Middle frontal gyrus (tissue), 1 donor: ENCODE measurements at regions not wholly inside any gene's neighbourhood (a gene's known extent, or its start where the extent isn't known, plus 50 kb on each side); places are given as distances from the start of the nearest gene placed in this dataset.

Experiments used
- DNase-seq: peaks from one replicate; pipeline ENCODE4 v3.0.0-alpha.2; 2015; ENCODE audit warnings: low spot score; ENCODE audit errors: extremely low spot score

DNA sequence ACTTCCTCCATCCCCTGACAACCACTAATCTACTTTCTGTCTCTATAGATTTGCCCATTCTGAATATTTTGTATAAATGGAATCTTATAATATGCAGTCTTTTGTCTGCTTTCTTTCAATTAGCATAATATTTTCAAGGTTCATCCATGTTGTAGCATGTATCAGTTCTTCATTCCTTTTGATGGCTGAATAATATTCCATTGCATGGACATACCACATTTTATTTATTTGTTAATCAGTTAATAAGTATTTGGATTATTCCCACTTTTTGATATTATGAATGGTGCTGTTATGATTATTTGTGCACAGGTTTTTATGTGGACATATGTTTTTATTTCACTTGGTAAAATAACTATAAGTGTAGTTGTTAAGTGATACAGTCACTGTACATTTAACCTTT, 155.1 kb upstream of the WSCD2 start:
- DNase-seq = no peak

DNA sequence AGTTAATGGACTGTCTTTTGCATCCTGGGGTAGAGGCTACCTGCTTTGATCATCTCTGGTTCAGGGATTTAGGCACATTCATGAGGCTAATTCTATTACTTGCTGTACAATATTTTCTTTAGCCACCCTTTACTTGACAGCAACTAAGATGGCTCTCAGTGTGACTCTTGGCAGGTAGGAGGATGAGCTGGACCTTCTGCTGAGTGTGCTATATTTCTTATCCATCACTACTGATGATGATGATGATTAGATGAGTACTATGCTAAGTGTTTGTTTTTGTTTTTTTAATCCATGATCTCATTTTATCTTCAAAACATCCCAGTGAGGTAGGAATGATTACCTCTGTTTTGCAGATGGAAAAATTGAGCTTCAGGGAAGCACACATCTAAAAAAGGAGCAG, 152.8 kb upstream of the WSCD2 start:
- no peak for DNase-seq

DNA sequence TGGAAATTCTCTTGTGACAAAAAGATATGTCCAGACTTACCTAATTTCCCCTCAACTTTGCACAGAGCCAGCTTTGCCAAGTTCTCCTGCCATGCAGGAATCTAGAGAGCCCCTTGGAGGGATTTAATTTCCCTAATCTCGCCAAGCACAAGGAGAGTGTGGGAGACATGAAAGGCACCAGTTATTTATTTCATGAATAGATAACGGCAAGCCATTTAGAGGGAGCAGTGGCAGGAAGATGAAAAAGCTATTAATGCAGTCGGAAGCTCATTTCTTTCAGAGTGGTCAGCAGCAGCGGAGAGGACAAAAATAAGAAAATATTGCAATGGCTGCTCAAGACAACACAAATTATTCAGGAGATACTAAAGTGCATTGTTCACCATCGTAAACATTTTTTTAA, 150.9 kb upstream of the WSCD2 start:
- no peak for DNase-seq

DNA sequence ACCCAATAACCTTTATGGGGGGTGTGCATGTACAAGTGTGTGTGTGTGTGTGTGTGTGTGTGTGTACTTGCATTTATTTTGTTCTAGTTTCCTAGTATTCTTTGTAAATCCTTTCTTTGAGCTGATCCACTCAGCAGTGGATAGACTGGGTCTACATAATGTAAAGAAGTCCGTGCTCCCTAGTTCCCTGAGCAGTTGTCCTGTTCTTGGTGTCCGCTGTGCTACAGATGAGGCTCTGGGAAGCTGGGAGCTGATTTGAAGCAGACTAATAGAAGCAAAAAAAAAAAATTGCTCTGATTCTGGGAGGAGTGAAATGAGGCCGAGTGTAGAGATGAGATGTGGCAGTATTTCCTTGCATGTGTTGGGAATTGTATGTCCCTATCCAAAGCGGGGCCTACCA, 150.4 kb upstream of the WSCD2 start:
- no peak for DNase-seq

DNA sequence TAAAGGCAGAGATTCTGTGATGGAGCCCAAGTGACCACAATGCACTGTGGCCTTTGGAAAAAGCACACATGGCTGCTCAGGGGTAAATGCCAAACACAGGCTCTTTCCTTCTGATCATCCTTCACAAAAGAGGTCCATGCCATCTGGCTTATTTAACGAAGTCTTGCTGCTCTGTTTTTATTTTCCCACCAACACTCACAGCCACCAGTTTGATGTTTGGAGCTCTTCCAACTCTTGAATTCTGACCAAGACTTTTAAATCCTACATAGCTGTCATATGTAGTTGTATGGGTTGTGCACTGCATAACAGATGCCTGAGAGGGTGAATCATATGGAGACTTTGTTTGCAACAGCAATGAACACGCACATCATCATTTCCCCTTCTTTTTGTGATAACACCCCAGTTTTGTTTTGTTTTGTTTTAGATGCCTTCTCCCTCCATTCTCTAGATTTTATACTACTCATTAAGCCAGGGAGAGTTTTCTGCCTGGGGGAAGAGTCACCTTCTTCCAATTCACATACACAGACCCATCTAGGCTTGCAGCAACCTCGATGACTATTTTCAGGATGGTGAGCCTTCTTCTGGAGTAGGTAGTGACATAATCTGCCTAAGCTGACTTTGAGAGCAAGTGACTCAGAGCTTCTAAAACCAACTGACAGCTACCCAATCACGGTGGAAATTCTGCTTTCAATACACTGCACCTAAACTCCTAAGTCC, 145.2 kb upstream of the WSCD2 start:
- DNase-seq = no peak

DNA sequence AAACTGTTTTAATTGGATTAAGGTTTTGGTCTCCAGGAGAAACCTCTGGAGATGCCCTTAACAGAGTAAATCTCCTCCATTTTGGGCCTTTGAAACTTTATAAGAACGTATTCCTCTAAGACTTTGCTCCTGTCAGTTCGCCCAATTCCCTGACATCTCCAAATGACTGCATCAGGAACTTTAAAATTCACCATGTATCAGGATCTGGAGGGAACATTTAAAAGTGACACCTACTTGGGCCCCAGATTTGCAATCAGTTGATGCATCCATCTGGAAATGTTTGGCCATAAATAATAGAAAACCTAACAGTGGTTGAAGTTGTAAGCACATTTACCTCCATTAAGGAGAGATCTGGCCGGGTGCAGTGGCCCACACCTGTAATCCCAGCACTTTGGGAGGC, 144.1 kb upstream of the WSCD2 start:
- no peak for DNase-seq

DNA sequence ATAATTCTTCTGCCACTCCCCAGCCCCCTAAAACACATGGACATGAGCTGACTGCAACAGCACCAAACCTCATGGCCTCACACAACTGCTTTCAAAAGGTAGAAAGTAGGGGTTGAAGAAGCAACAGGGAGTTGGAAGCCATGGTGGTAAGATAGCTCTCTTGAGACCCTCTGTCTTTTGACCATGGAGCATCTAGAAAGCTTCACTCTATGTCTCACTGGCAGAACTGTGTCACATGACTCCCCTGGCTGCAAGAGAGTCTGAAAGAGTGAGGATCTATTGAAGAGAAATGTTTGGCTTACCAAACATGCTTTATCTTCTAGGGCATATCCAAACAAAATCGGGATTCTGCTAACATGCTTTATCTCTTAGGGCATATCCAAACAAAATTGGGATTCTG, 142.9 kb upstream of the WSCD2 start:
- DNase-seq = no peak

DNA sequence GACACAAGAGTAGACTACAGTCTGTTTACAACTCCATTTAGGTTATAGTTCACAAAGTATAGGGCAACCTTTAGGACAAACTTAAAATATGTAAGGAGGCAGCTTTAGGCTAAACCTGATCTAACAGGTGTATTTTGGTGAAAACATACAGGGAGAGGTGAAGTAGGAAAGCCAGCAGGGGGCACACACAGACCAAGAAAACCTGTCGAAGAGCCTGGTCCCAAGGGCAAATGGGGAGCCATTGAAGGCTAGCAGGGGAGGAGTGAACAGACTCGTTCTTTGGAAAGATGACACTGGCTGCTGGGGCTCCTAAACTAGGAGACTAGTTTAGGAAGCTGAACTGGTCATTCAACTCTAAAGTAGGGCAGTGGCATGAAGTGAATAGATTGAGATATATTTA, 138.8 kb upstream of the WSCD2 start:
- no peak for DNase-seq

DNA sequence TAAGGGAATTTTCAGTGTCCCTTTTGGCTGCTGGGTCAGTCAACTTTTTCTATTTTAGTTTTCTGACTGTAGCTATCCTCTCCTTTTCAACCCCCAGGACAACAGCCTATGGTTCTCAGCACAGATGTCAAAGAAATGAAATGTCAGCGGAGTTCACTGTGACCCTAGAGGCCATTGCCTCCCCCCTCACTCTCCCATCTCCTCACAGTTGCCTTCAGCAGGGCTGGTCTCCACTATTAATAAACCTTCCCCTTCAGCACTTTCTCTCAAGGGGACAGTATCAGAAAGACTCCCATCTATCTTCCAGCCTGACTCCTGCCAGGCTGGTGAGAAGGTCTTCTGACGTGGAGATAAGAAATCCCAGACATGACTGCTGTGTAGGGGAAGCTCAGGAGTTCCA, 137.1 kb upstream of the WSCD2 start:
- DNase-seq = no peak

DNA sequence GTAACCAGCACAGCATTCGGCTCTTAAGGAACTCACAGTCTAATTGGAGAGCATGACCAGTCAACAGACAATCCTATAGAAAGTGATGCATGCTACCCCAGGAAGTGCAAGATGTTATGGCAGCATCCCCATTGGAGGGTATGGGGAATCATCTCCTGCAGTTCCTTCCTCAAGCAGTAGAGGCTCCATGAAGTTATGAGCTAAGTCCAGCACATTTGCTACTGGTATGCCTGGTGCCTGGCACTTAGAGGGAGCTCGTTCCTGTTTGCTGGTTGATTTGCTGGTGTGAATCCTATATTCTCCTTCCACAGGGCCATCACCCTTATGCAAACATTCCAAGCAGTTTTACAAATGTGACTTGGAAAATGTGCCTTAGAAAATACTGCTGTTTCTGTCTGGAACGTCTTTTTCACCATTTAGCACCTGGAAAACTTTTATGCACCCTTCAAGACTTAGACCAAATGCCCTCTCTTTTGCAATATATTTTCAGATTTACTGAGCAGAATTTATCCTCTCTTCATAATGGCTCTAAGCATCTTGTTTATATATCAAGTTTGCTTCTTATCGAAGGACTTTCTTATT, 136.1 kb upstream of the WSCD2 start:
- no peak for DNase-seq

DNA sequence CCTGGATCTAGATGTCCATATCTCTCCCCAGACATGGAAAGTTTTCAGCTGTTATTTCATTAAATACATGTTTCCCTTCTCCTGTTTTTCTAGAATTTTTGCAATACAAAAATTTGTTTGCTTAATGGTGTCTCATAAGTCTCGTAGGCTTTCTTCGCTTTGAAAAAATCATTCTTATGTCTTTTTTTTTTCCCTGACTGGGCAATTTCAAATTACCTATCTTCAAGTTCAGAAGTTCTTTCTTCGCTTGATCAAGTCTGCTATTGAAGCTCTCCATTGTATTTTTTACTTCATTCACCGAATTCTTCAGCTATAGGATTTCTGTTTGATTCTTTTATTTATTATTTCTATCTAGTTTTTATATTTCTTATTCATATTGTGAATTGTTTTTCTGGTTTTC, 130.2 kb upstream of the WSCD2 start:
- DNase-seq = no peak

DNA sequence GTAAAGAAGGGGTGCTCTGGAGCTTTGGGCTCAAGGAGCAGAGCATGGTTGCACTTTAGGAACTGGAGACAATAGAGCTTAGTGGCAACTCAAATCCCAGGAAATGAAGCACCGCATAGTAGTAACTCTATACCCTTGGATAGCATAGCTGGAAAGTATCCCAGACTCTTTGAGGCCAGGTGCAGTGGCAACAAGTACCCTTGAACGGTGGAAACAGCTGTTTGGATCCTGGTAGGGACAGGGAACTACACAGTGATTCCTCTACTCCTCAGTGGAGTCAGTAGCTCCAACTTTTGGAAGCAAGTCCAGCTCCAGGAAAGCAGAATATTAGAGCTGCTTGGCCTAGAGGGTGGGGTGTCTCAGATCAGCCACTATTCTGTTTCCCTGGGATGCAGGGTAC, 129.0 kb upstream of the WSCD2 start:
- no peak for DNase-seq

DNA sequence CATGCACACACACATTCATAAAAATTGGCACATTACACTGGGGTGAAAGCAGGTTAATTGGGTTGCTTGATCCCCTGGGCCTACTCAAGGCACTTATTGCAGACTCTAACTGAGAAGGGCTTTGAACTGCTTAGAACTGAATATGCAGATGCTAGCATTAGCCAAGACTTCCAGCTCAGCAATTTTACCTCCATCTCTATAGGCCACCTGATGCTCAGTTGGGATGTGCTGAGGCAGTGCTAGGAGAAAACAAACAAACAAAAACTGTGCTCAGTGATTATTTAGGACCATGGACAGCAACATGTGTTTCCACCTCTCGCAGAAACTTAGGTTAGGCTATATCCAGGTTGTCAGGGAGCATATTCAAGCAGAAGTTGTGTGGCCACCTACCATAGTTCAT, 124.8 kb upstream of the WSCD2 start:
- no peak for DNase-seq

DNA sequence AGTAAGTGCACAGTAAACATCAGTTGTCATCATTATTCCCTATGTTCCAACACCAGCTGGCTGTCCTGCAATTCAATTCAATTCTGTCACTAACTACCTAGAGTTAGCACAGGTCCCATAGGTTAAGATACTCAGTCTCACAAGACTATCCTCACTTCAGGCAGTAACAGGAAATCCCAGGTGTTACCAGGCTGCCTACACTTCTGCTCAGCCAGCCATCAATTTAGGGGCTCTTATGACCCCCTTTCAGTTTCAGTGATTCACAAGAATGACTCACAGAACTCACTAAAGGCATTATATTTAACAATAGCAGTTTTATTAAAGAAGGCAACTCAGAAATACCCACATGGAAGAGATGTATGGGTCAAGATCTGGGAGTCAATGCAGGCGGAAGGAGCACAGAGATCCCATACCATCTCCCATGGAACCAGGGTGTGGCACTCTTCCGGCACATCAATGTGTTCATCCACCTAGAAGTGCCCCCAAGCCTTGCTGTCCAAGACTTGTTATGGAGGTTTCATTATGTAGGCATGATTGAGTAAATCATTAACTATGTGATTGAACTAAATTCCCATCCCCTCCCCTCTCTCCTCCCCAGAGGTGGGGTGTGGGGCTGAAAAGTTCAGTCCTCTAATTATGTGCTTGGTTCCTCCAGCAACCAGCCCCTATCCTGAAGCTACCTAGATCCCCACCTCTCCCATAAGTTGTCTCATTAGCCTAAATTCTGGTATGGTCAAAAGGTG, 120.8 kb upstream of the WSCD2 start:
- no peak for DNase-seq

DNA sequence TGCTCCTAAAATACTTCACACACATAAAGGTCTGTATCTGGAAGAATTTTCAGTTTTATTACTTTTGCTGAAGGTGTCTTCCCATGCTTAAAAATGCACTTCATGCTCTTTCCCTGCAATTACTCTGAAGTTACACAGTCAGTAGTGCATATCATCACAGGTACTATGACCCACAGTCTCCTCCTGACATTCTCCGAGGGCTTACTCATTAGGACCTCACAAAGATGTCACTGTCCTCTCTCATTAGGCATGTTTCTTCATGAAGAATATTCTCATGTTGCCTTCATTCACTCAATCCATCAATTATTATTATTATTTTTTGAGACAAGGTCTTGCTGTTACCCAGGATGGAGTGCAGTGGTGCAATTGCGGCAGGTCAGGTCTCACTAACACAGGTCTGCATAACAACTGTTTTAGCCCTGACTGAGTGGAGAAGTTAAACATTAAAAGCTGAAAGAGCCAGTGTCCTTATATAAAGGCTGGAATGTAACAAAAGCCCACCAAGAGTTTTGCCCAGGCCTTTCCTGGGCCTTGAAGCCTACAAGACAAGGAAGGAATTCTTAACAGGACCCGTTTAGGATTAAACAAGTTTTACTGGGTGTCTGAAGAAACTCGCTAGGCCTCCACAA, 119.5 kb upstream of the WSCD2 start:
- no peak for DNase-seq

DNA sequence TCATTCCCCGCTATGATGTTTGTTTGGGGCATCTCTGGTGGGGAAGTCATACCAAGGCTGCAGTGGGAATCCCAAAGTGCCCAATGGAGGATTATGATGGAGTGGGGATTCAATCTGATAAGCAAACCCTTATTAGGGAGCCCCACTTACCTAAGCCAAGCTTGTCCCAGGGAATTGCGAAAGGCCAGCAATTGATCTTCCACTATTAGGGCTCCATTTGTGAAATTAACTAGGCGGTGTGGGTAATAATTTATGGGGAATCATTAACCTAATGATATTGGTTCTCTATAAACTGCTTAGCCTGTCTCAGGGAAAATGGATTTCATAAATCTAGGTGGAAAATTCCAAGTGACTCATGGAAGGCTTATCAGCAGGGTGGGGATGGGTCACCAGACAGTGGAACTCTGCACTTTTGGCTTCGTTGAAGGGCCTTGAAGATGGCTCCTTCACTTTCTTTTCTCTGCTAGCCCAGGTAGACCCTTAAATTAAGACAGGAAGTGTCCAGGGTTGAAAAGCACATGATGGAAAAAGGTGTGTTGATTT, 113.0 kb upstream of the WSCD2 start:
- DNase-seq = no peak

DNA sequence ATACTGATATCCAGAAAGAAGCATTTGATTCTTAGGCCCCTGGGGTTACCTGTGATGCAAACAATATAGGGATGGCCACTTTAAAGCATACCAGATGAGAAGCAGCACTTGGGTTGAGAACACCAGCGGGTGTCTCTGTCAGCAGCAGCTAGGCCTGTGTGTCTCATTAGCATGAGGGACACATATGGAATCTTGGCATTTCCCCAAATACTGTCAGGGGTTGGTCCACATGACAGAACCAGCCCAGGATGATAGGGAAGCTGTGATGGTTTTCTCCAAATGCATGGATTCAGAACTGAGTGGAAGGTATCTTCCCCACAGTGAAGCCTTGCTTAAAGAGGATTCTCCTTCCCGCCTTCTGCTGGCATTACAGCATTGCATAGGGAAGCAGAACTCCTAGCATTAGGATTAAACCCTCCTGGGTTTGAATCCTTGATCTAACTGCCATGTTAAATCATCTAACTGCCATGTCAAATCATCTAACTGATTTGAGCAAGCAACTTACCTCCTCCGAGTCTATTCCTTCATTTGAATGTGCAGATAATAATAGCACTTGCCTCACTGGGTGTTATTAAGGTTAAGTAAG, 111.5 kb upstream of the WSCD2 start:
- DNase-seq = no peak

DNA sequence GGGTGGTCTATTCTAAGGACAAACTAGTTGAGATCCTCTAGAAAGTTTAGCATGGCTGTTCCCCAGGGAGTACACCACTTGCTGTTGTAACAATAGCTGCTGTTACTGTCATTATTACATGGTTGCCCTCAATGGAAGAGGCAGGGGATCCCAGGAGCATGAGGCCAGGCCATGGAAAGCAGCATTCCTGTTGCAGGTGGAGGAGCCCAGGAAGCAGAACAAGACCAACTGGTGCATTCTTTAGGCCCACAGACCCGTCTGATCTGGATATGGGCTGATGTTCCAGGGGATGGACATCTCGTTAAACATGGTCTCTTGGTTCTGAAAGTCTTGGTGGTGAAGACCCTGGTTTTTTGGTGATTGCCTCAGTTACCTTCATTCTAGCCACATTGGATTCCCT, 109.2 kb upstream of the WSCD2 start:
- no peak for DNase-seq

DNA sequence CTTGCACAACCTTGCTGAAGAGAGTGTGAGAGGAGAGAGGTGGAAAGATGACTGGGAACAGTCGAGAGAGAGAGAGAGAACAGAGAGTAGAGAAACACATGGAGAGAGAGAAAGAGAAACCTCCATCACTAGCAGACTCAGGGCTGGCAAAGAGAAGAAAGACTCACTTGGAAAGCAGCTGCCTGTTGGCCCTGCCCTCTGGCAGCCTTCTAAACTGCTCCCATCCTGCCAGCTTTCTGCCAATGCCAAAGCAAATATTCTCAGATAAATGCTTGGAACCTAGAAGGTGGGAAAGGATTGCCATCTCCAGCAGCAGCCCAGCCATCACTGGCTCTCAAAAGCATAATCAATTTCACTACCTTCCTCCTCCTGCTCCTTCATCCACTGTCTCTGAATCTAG, 107.9 kb upstream of the WSCD2 start:
- no peak for DNase-seq

DNA sequence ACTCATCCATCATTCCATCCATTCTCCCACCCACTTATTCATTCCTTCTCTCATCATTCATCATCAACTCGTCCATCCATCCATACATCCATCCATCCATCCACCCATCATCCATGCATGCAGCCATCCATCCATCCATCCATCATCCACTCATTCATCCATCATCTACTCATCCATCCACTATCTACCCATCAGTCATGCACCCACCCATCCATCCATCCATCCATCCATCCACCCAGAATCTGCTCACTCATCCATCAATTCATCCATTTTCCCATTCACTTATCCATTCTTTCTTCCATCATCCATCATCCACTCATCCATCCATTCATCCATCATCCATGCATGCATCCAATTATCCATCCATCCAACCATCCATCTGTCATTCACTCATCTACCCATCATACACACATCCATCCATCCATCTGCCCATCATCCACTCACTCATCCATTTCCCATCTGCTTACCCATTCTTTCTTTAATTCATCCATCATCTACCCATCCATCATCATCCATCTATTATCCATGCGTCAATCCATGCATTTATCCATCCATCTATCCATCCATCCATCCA, 107.1 kb upstream of the WSCD2 start:
- DNase-seq = no peak

DNA sequence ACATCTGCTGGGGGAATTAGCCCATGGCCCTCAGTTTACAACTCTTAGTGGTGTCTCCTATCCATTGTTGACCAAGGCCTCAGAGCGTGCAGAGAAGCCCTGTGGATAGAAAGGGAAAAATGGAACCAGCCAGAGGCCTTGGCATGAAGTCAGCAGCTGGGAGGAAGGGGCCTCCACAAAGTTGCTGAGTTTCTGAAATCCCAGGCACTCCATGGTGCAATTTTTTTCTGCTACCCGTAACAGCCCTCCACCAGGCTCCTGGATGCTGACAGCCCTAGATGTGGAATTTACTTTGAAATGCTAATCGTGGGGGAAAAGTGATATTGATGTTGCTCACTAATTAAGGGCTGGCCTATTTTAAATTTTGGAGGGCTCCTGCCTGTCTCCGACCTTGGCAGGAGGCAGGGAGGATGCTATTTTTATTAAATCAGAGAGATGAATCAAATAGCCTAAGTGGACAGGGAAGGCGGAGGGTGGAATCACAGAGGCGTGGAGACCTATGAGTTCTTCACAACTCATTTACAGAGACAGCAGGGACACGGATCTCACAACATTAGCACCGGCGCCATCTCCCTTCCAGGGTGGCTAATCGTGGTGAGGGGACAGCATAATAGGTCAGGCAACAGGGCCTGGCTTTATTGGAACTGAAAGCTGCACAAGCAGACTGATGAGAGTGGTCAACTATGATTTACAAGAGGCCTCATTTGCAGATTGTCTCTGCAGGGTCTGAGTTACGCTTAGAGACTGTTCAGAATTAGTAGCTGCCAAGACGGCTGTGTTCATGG, 99.8 kb upstream of the WSCD2 start:
- no peak for DNase-seq
